ENCODE measurements at regions not wholly inside any gene's neighbourhood (a gene's known extent, or its start where the extent isn't known, plus 50 kb on each side); places are given as distances from the start of the nearest gene placed in this dataset.
"Not testable (repeated sequence)": the region's sequence is repeated elsewhere in the genome, so short reads cannot be mapped to it uniquely, and the experiment has no call there.

DNA sequence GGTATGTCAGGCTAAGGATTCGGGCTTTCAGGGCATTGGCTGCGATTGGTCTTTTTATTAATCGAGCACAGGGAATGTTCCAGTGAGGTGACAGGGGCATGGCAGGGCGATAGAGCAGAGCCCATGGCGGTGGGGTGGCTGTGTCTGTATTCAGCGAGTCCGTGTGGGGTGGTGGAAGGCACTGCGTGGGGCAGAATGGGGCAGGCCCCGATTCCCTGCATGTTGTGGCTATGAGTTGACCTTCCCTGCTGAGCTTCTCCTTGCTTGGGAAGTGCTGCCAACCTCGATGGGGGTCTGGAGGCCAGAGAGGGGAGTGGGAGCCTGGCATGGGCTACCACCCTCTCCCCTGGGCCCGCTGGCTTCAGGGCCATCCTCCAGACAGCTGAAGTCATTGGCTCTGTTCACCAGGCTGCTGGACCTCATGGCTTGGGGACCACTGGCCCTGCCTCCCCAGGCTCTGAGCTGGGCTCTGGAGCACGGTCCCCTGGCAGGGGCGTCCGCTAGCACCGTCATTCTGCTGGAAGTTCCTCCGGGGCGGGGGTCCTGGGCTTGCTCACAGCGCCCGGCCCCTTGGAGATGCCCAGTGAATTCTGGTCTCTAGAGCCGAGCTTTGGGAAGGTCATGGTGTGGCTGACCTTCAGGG, 92.1 kb downstream of the NPIPB11 start:
- 93 to 97% methylated on average over 13 to 19 of the region's 20 CpGs for WGBS, 2 donors
- no peak for DNase-seq
- H3K4me3 ChIP-seq (replicated peaks in 1 of 3) = no peak overlapping the region
- peaks cover 14 to 16% of the 10 kb centered on the region in 2 donors for H3K4me1 ChIP-seq
- no peak for TF ChIP-seq CTCF (IDR thresholded peaks at IDR 0.05)
- no peak for TF ChIP-seq POLR2A (IDR thresholded peaks at IDR 0.05)
- H3K27me3 ChIP-seq = no peaks in the 10 kb centered on the region
- H3K9me3 ChIP-seq = no peaks in the 10 kb centered on the region
- H3K27ac ChIP-seq = no peak overlapping the region
- intact Hi-C loops (cut with DNase I) = no loop called here
- H3K36me3 ChIP-seq = no peaks in the 10 kb centered on the region

DNA sequence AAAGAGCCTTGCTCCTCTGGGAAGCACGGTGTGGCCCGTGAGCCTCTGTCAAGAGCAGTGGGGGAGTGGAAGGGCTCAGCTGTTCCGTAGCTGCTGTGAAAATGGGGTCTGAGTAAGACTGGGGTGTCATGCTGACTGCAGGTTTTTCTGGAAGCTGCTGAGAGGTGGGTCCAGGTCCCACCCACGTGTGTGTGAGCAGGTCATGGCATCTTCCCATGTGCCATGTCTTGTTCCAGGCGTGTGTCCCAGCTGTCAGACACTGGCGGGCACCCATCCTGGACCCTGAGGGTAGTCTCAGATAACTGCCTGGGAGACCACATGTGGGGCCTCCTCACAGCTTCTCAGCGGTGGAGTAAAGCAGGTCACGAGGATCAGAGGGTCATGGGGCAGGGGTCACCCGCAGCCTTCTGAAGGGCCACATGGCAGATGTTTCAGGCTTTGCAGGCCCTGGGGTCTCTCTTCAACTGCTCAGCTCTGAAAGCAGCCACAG, 92.9 kb downstream of the NPIPB11 start:
- H3K27me3 ChIP-seq = no peaks in the 10 kb centered on the region
- DNase-seq = no peak
- peaks cover 7 to 8% of the 10 kb centered on the region in 2 donors for H3K4me1 ChIP-seq
- no peak overlapping the region for H3K27ac ChIP-seq
- TF ChIP-seq CTCF (IDR thresholded peaks at IDR 0.05) (no peak), POLR2A (IDR thresholded peaks at IDR 0.05) (no peak)
- 83 to 88% methylated on average over 7 to 9 of the region's 9 CpGs for WGBS, 2 donors
- H3K4me3 ChIP-seq (replicated peaks in 1 of 3) = no peak overlapping the region
- intact Hi-C loops (cut with DNase I) = no loop called here
- no peaks in the 10 kb centered on the region for H3K9me3 ChIP-seq
- H3K36me3 ChIP-seq = no peaks in the 10 kb centered on the region

GRCh38 chr16:29312835-29313558, 93.5 kb downstream of the NPIPB11 start:
- Histone ChIP-seq H3K27ac (no peak overlapping the region), H3K4me1 (peaks cover under 1 to 2% of the 10 kb centered on the region in 2 donors), H3K36me3 (no peaks in the 10 kb centered on the region), H3K4me3 (replicated peaks in 1 of 3) (no peak overlapping the region), H3K9me3 (no peaks in the 10 kb centered on the region), H3K27me3 (no peaks in the 10 kb centered on the region)
- intact Hi-C loops (cut with DNase I) = no loop called here
- no peak for DNase-seq
- TF ChIP-seq POLR2A (IDR thresholded peaks at IDR 0.05) = no peak
- TF ChIP-seq CTCF (IDR thresholded peaks at IDR 0.05) = no peak
- 72 to 89% methylated on average over 29 of the region's 33 CpGs for WGBS, 2 donors

DNA sequence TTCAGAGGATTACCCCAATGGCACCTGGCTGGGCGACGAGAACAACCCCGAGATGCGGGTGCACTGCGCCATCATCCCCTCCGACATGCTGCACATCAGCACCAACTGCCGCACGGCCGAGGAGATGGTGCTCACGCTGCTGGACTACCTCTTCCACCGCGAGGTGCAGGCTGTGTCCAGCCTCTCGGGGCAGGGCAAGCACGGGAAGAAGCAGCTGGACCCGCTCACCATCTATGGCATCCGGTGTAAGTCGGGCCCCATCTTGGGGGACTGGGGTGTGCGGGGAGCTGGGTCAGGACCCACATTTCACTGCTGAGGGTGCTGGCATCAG, 94.2 kb downstream of the NPIPB11 start:
- H3K27ac ChIP-seq; DNase-seq; intact Hi-C loops (cut with DNase I); H3K4me3 ChIP-seq (replicated peaks in 1 of 3); H3K4me1 ChIP-seq; H3K36me3 ChIP-seq; H3K27me3 ChIP-seq; H3K9me3 ChIP-seq: not testable (repeated sequence)
- WGBS, 2 donors = 94 to 100% methylated on average over 1 to 18 of the region's 18 CpGs

- WGBS, 2 donors = 91 to 97% methylated on average over 11 to 16 of the region's 20 CpGs
- no peak overlapping the region for H3K27ac ChIP-seq
- H3K36me3 ChIP-seq = no peaks in the 10 kb centered on the region
- H3K9me3 ChIP-seq = no peaks in the 10 kb centered on the region
- TF ChIP-seq POLR2A (IDR thresholded peaks at IDR 0.05) = no peak
- TF ChIP-seq CTCF (IDR thresholded peaks at IDR 0.05) = no peak
- no peaks in the 10 kb centered on the region for H3K4me1 ChIP-seq
- no peaks in the 10 kb centered on the region for H3K27me3 ChIP-seq
- no peak overlapping the region for H3K4me3 ChIP-seq (replicated peaks in 1 of 3)
- DNase-seq = no peak
- intact Hi-C loops (cut with DNase I) = no loop called here
These were observed 94.8 kb downstream of the NPIPB11 start for GRCh38 chr16:29311461-29312344.

Data from thyroid gland (tissue), 4 donors.